CD8-positive, alpha-beta memory T cell (primary cell): ENCODE measurements at regions not wholly inside any gene's neighbourhood (a gene's known extent, or its start where the extent isn't known, plus 50 kb on each side); places are given as distances from the start of the nearest gene placed in this dataset.

Source experiments
- CTCF ChIA-PET: fragments of 350-600 bp; sonication (Branson Sonifier 250); formaldehyde crosslinking; loops from one replicate; lab custom pipeline; 2021; ENCODE audit warnings: antibody characterized with exemption; lab: Charles Lee
- POLR2A ChIA-PET: fragments of 350-600 bp; sonication (Branson Sonifier 250); formaldehyde crosslinking; loops from one replicate; lab custom pipeline; 2021; ENCODE audit warnings: antibody characterized with exemption; lab: Charles Lee
- DNase-seq, 5 donors: peaks; one replicate each; pipeline versions ENCODE4 v3.0.0 to v3.0.0-alpha.2; 2020 to 2022; ENCODE audit warnings: mixed read lengths in 1 of 5
- H3K27ac ChIP-seq: one replicate; pipeline ENCODE4 v1.7.0; 2013; ENCODE audit warnings: low read depth, mild to moderate bottlenecking, low read length, moderate library complexity
- H3K27me3 ChIP-seq: 2 replicates; pipeline ENCODE4 v1.7.0; 2013; ENCODE audit warnings: low read length, mild to moderate bottlenecking; ENCODE audit not compliant: insufficient read depth, poor library complexity, severe bottlenecking
- H3K36me3 ChIP-seq: 2 replicates; pipeline ENCODE4 v1.7.0; 2013; ENCODE audit warnings: mild to moderate bottlenecking, low read length, moderate library complexity; ENCODE audit not compliant: insufficient read depth
- H3K4me1 ChIP-seq: 2 replicates; pipeline ENCODE4 v1.7.0; 2013; ENCODE audit warnings: mild to moderate bottlenecking, low read length, moderate library complexity; ENCODE audit not compliant: insufficient read depth
- H3K4me3 ChIP-seq: 2 replicates; pipeline ENCODE4 v1.7.0; 2013; ENCODE audit warnings: mild to moderate bottlenecking, low read length
- H3K9me3 ChIP-seq: 2 replicates; pipeline ENCODE4 v1.7.0; 2013; ENCODE audit warnings: mild to moderate bottlenecking, low read length
- H3K27ac Mint-ChIP-seq, 8 donors: one replicate each; pipeline ENCODE4 v1.8.0; 2020 to 2021; ENCODE audit warnings: mixed read lengths in 8 of 8, mild to moderate bottlenecking in 6 of 8, inconsistent platforms in 3 of 8, moderate library complexity in 3 of 8
- H3K27me3 Mint-ChIP-seq, 2 donors: one replicate each; pipeline ENCODE4 v1.8.0; 2020 to 2021; ENCODE audit warnings: mixed read lengths in 2 of 2, mild to moderate bottlenecking in 1 of 2, moderate library complexity in 1 of 2
- H3K36me3 Mint-ChIP-seq, 3 donors: one replicate each; pipeline ENCODE4 v1.8.0; 2020 to 2021; ENCODE audit warnings: mixed read lengths in 3 of 3, inconsistent platforms in 1 of 3, mild to moderate bottlenecking in 1 of 3
- H3K4me1 Mint-ChIP-seq, 3 donors: one replicate each; pipeline ENCODE4 v1.8.0; 2020 to 2021; ENCODE audit warnings: mixed read lengths in 3 of 3, inconsistent platforms in 1 of 3, mild to moderate bottlenecking in 1 of 3
- H3K4me3 Mint-ChIP-seq, 7 donors: one replicate each; pipeline ENCODE4 v1.8.0; 2020 to 2021; ENCODE audit warnings: mixed read lengths in 7 of 7, mild to moderate bottlenecking in 6 of 7, moderate library complexity in 4 of 7, inconsistent platforms in 2 of 7
- H3K9me3 Mint-ChIP-seq, 5 donors: one replicate each; pipeline ENCODE4 v1.8.0; 2020 to 2022; ENCODE audit warnings: mixed read lengths in 5 of 5, mild to moderate bottlenecking in 3 of 5, moderate library complexity in 2 of 5, inconsistent platforms in 1 of 5

GRCh38 chr5:92104126-92104525, 721.0 kb upstream of the ARRDC3 start:
- CTCF ChIA-PET, result interaction anchor here (0.9 kb wide), 1 partner anchor 15 kb away, joined by 3 read pairs; no protein-coding TSS in a partner anchor
- Mint-ChIP-seq H3K4me1 (no peaks in the 10 kb centered on the region), H3K27ac (no peak overlapping the region), H3K27me3 (no peaks in the 10 kb centered on the region), H3K36me3 (no peaks in the 10 kb centered on the region), H3K4me3 (no peak overlapping the region), H3K9me3 (peaks cover 2 to 11% (median 8%) of the 10 kb centered on the region in 5 donors)
- Histone ChIP-seq H3K36me3 (no peaks in the 10 kb centered on the region), H3K9me3 (no peaks in the 10 kb centered on the region), H3K27me3 (no peaks in the 10 kb centered on the region), H3K4me3 (no peak overlapping the region), H3K27ac (no peak overlapping the region), H3K4me1 (no peaks in the 10 kb centered on the region)
- POLR2A ChIA-PET, result no interaction called here
- no peak for DNase-seq

- no peak overlapping the region for H3K4me3 Mint-ChIP-seq
- no peak overlapping the region for H3K27ac ChIP-seq
- ChIA-PET CTCF (no interaction called here), POLR2A (no interaction called here)
- H3K4me1 ChIP-seq, result no peaks in the 10 kb centered on the region
- no peak overlapping the region for H3K4me3 ChIP-seq
- no peak overlapping the region for H3K27ac Mint-ChIP-seq
- H3K4me1 Mint-ChIP-seq, result no peaks in the 10 kb centered on the region
- H3K9me3 ChIP-seq, result no peaks in the 10 kb centered on the region
- H3K27me3 Mint-ChIP-seq, result no peaks in the 10 kb centered on the region
- no peaks in the 10 kb centered on the region for H3K27me3 ChIP-seq
- H3K9me3 Mint-ChIP-seq, result peaks cover 2 to 13% (median 11%) of the 10 kb centered on the region in 5 donors
- no peak for DNase-seq
- H3K36me3 ChIP-seq, result no peaks in the 10 kb centered on the region
- H3K36me3 Mint-ChIP-seq, result no peaks in the 10 kb centered on the region
These were observed 719.2 kb upstream of the ARRDC3 start for GRCh38 chr5:92102313-92102712.

DNA sequence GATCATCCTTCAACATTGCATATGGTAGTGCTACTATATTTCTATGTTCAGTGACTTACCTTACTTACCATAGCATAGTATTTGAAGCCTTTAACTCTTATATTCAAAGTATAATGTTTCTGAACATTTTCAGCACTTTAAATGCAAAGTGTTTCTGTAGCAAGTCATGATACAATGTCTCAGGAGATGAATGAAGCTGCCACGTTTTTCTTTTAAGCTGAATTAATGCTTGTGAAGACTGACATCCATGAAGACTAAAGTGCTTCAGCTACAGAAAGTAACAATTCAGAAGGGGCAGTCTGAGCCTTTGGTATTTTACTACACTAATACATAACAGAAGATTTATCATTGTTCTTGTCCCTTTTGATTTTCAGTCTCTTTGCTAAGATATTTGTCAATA, 709.1 kb upstream of the ARRDC3 start:
- H3K36me3 Mint-ChIP-seq, result no peaks in the 10 kb centered on the region
- Histone ChIP-seq H3K27ac (no peak overlapping the region), H3K9me3 (no peaks in the 10 kb centered on the region), H3K36me3 (no peaks in the 10 kb centered on the region), H3K4me1 (no peaks in the 10 kb centered on the region), H3K4me3 (no peak overlapping the region), H3K27me3 (no peaks in the 10 kb centered on the region)
- peaks cover 0 to 11% (median 0%) of the 10 kb centered on the region in 5 donors for H3K9me3 Mint-ChIP-seq
- H3K4me3 Mint-ChIP-seq, result no peak overlapping the region
- H3K27ac Mint-ChIP-seq, result no peak overlapping the region
- H3K4me1 Mint-ChIP-seq, result no peaks in the 10 kb centered on the region
- no peak for DNase-seq
- no peaks in the 10 kb centered on the region for H3K27me3 Mint-ChIP-seq
- POLR2A ChIA-PET, result no interaction called here
- CTCF ChIA-PET, result no interaction called here

DNA sequence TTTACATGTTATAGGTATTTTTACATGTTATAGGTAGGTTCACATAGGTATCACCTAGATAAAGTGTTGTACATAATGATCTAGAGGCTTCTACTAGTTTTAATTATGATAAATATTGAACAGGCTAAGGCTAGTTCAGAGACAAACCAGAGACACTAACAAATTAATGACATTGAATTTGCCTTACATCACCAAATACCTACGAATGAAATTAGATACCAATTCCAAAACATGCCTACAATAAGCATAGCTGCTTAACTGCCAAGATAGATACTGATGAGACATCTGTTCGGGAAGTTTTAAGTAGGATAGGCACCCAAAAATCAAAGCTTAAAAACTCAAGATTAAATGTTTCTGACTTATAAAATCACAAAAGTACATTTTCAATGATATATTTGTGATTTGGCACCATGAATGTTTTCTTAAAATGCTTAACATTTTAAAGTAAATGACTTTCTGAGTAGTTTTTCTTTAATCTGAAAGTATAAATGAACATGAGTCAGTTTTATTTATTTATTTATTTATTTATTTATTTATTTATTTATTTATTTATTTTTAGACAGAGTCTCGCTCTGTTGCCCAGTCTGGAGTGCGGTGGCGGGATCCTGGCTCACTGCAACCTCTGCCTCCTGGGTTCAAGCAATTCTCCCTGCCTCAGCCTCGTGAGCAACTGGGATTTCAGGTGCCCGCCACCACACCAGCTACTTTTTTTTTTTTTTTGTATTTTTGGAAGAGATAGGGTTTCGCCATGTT, 703.1 kb upstream of the ARRDC3 start:
- H3K27ac Mint-ChIP-seq, result no peak overlapping the region
- no peak overlapping the region for H3K4me3 ChIP-seq
- H3K36me3 ChIP-seq, result no peaks in the 10 kb centered on the region
- no peaks in the 10 kb centered on the region for H3K4me1 ChIP-seq
- no peaks in the 10 kb centered on the region for H3K4me1 Mint-ChIP-seq
- CTCF ChIA-PET, result no interaction called here
- no peaks in the 10 kb centered on the region for H3K36me3 Mint-ChIP-seq
- no peaks in the 10 kb centered on the region for H3K27me3 Mint-ChIP-seq
- DNase-seq, result no peak
- no peaks in the 10 kb centered on the region for H3K9me3 ChIP-seq
- H3K9me3 Mint-ChIP-seq, result no peaks in the 10 kb centered on the region
- POLR2A ChIA-PET, result no interaction called here
- no peaks in the 10 kb centered on the region for H3K27me3 ChIP-seq
- no peak overlapping the region for H3K4me3 Mint-ChIP-seq
- H3K27ac ChIP-seq, result no peak overlapping the region

GRCh38 chr5:92081958-92082712, 699.0 kb upstream of the ARRDC3 start:
- Mint-ChIP-seq H3K27ac (no peak overlapping the region), H3K36me3 (no peaks in the 10 kb centered on the region), H3K27me3 (no peaks in the 10 kb centered on the region), H3K4me3 (no peak overlapping the region), H3K9me3 (peaks cover 0 to 7% (median 5%) of the 10 kb centered on the region in 5 donors), H3K4me1 (no peaks in the 10 kb centered on the region)
- CTCF ChIA-PET, result no interaction called here
- no peak for DNase-seq
- H3K4me3 ChIP-seq, result no peak overlapping the region
- POLR2A ChIA-PET, result no interaction called here
- H3K27ac ChIP-seq, result no peak overlapping the region
- no peaks in the 10 kb centered on the region for H3K9me3 ChIP-seq
- H3K27me3 ChIP-seq, result no peaks in the 10 kb centered on the region
- H3K4me1 ChIP-seq, result no peaks in the 10 kb centered on the region
- H3K36me3 ChIP-seq, result no peaks in the 10 kb centered on the region

DNA sequence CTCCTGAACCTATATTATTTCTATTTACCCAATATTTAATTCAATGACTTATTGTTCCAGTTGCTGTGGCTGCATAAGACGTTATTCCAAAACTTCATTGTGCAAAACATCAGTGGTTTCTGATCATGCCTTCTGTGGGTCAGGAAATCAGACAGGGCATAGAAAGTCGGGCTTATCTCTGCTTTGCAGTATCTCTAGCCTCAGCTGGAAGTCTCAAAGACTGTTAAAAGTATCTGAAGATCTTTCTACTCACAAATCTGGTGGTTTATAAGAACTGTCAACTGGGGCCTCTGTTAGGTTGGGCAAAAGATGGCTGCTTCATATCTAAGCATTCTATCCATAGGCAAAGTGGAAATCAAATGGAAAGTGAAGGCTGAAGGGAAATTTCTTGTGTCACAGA, 687.7 kb upstream of the ARRDC3 start:
- Mint-ChIP-seq H3K4me3 (no peak overlapping the region), H3K27ac (no peak overlapping the region), H3K9me3 (peaks cover 0 to 22% (median 8%) of the 10 kb centered on the region in 5 donors), H3K36me3 (no peaks in the 10 kb centered on the region), H3K4me1 (no peaks in the 10 kb centered on the region), H3K27me3 (no peaks in the 10 kb centered on the region)
- H3K27ac ChIP-seq, result no peak overlapping the region
- no peak for DNase-seq
- H3K4me1 ChIP-seq, result no peaks in the 10 kb centered on the region
- H3K36me3 ChIP-seq, result no peaks in the 10 kb centered on the region
- H3K9me3 ChIP-seq, result no peaks in the 10 kb centered on the region
- CTCF ChIA-PET, result no interaction called here
- H3K4me3 ChIP-seq, result no peak overlapping the region
- POLR2A ChIA-PET, result no interaction called here
- H3K27me3 ChIP-seq, result no peaks in the 10 kb centered on the region

DNA sequence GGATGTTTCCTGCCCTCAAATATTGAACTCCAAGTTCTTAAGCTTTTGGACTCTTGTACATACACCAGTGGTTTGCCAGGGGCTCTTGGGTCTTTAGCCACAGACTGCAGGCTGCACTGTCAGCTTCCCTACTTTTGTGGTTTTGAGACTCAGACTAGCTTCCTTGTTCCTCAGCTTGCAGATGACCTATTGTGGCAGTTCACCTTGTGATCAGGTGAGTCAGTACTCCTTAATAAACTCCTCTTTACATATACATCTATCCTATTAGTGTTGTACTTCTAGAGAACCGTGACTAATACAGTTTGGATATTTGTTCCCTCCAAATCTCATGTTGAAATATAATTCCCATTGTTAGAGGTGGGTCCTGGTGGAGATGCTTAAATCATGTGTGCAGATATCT, 681.9 kb upstream of the ARRDC3 start:
- H3K36me3 Mint-ChIP-seq, result no peaks in the 10 kb centered on the region
- ChIA-PET POLR2A (no interaction called here), CTCF (no interaction called here)
- no peaks in the 10 kb centered on the region for H3K27me3 ChIP-seq
- no peak overlapping the region for H3K4me3 ChIP-seq
- H3K27me3 Mint-ChIP-seq, result no peaks in the 10 kb centered on the region
- H3K9me3 ChIP-seq, result no peaks in the 10 kb centered on the region
- H3K36me3 ChIP-seq, result no peaks in the 10 kb centered on the region
- no peak overlapping the region for H3K27ac ChIP-seq
- peaks cover 2 to 11% (median 6%) of the 10 kb centered on the region in 5 donors for H3K9me3 Mint-ChIP-seq
- no peak overlapping the region for H3K4me3 Mint-ChIP-seq
- H3K27ac Mint-ChIP-seq, result no peak overlapping the region
- no peaks in the 10 kb centered on the region for H3K4me1 ChIP-seq
- DNase-seq, result no peak
- H3K4me1 Mint-ChIP-seq, result no peaks in the 10 kb centered on the region

GRCh38 chr5:92051741-92052140, 668.6 kb upstream of the ARRDC3 start:
- H3K36me3 Mint-ChIP-seq, result no peaks in the 10 kb centered on the region
- H3K36me3 ChIP-seq, result no peaks in the 10 kb centered on the region
- H3K9me3 ChIP-seq, result no peaks in the 10 kb centered on the region
- no peak overlapping the region for H3K4me3 Mint-ChIP-seq
- no peaks in the 10 kb centered on the region for H3K27me3 Mint-ChIP-seq
- no peak for DNase-seq
- peaks cover 3 to 22% (median 5%) of the 10 kb centered on the region in 5 donors for H3K9me3 Mint-ChIP-seq
- H3K27ac ChIP-seq, result no peak overlapping the region
- ChIA-PET CTCF (no interaction called here), POLR2A (no interaction called here)
- no peak overlapping the region for H3K4me3 ChIP-seq
- H3K27me3 ChIP-seq, result no peaks in the 10 kb centered on the region
- no peak overlapping the region for H3K27ac Mint-ChIP-seq
- no peaks in the 10 kb centered on the region for H3K4me1 ChIP-seq
- H3K4me1 Mint-ChIP-seq, result no peaks in the 10 kb centered on the region
